Astrocyte (in vitro differentiated cells and primary cell): ENCODE measurements at regions not wholly inside any gene's neighbourhood (a gene's known extent, or its start where the extent isn't known, plus 50 kb on each side); places are given as distances from the start of the nearest gene placed in this dataset.
A peak's percentile ranks its signal among the peaks of the same experiment; 100 is the strongest.

ENCODE experiments used
- DNase-seq: peaks from one replicate; pipeline ENCODE4 v3.0.0-alpha.2; 2010; ENCODE audit warnings: low read depth
- FAIRE-seq: peaks from 2 replicates; lab custom pipeline; 2011; peaks lifted over from hg19 to GRCh38; lab: Jason Lieb, UNC
- H2AFZ ChIP-seq: 2 replicates; pipeline ENCODE4 v1.6.0; 2012; ENCODE audit warnings: low read depth, low read length, inconsistent platforms
- H3K27ac ChIP-seq: 2 replicates; pipeline ENCODE4 v1.5.1; 2011; ENCODE audit warnings: low read depth, low read length, inconsistent platforms
- H3K27me3 ChIP-seq: 2 replicates; pipeline ENCODE4 v1.6.0; 2011; ENCODE audit warnings: low read length, inconsistent platforms; ENCODE audit not compliant: insufficient read depth
- H3K36me3 ChIP-seq: 2 replicates; pipeline ENCODE4 v1.5.1; 2011; ENCODE audit warnings: low read length, inconsistent platforms; ENCODE audit not compliant: insufficient read depth
- H3K4me1 ChIP-seq: 2 replicates; pipeline ENCODE4 v1.5.1; 2011; ENCODE audit warnings: low read length, inconsistent platforms; ENCODE audit not compliant: insufficient read depth
- H3K4me2 ChIP-seq: 2 replicates; pipeline ENCODE4 v1.6.0; 2012; ENCODE audit warnings: low read length, inconsistent platforms
- H3K4me3 ChIP-seq: 2 replicates; pipeline ENCODE4 v1.5.1; 2011; ENCODE audit warnings: low read depth, mild to moderate bottlenecking, low read length, inconsistent platforms; ENCODE audit not compliant: insufficient read depth
- H3K79me2 ChIP-seq: 2 replicates; pipeline ENCODE4 v1.6.0; 2012; ENCODE audit warnings: mild to moderate bottlenecking, low read length, inconsistent platforms; ENCODE audit not compliant: insufficient read depth
- H3K9ac ChIP-seq: 2 replicates; pipeline ENCODE4 v1.6.0; 2012; ENCODE audit warnings: mild to moderate bottlenecking, low read length, inconsistent platforms
- H3K9me3 ChIP-seq: 2 replicates; pipeline ENCODE4 v1.5.1; 2012; ENCODE audit warnings: low read depth, mild to moderate bottlenecking, low read length, inconsistent platforms; ENCODE audit not compliant: insufficient read depth
- H4K20me1 ChIP-seq: 2 replicates; pipeline ENCODE4 v1.6.0; 2012; ENCODE audit warnings: low read length, inconsistent platforms; ENCODE audit not compliant: insufficient read depth
- H3K27ac Mint-ChIP-seq: one replicate; pipeline ENCODE4 v1.8.0; 2021; ENCODE audit warnings: mild to moderate bottlenecking, mixed read lengths; ENCODE audit not compliant: unreplicated experiment
- H3K27me3 Mint-ChIP-seq: one replicate; pipeline ENCODE4 v1.8.0; 2021; ENCODE audit warnings: low read depth, mixed read lengths; ENCODE audit not compliant: unreplicated experiment
- H3K36me3 Mint-ChIP-seq: one replicate; pipeline ENCODE4 v1.8.0; 2021; ENCODE audit warnings: low read depth, mixed read lengths; ENCODE audit not compliant: unreplicated experiment
- H3K4me1 Mint-ChIP-seq: one replicate; pipeline ENCODE4 v1.8.0; 2021; ENCODE audit warnings: low read depth, mixed read lengths; ENCODE audit not compliant: unreplicated experiment
- H3K4me3 Mint-ChIP-seq: one replicate; pipeline ENCODE4 v1.8.0; 2021; ENCODE audit warnings: mild to moderate bottlenecking, moderate library complexity, mixed read lengths; ENCODE audit not compliant: unreplicated experiment
- H3K9me3 Mint-ChIP-seq: one replicate; pipeline ENCODE4 v1.8.0; 2021; ENCODE audit warnings: mild to moderate bottlenecking, mixed read lengths; ENCODE audit not compliant: unreplicated experiment
- EZH2 ChIP-seq: IDR thresholded peaks from 2 replicates; pipeline ENCODE4 v1.6.1; 2012; ENCODE audit warnings: mild to moderate bottlenecking, low read length, inconsistent platforms; ENCODE audit not compliant: insufficient read depth
- TF ChIP-seq, protein P1 (sequence below): IDR thresholded peaks from 2 replicates; pipeline ENCODE4 v1.5.1; 2011; ENCODE audit warnings: low read depth, mild to moderate bottlenecking, inconsistent platforms, low read length, moderate library complexity; ENCODE audit not compliant: insufficient read depth

DNA sequence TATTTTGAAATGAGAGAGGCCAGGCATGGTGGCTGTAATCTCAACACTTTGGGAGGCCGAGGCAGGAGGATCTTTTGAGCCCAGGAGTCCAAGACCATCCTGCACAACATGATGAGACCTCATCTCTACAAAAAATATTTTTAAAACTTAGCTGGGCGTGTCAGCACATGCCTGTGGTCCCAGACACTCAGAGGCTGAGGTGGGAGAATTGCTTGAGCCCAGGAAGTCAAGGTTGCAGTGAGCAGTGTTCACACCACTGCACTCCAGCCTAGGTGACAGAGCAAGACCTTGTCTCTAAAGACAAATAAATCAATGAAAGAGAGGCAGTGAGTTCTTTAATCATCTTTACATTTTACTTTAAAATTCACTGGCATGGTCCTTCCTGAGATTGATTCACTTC, 124.5 kb downstream of the DUSP6 start:
- H3K9me3 Mint-ChIP-seq, result no peaks in the 10 kb centered on the region
- H3K36me3 ChIP-seq, result no peaks in the 10 kb centered on the region
- no peak for DNase-seq
- no peak overlapping the region for H3K4me3 Mint-ChIP-seq
- no peak overlapping the region for H2AFZ ChIP-seq
- no peak overlapping the region for H3K27ac Mint-ChIP-seq
- no peaks in the 10 kb centered on the region for H4K20me1 ChIP-seq
- peaks cover 40% of the 10 kb centered on the region for H3K4me1 Mint-ChIP-seq
- no peak for FAIRE-seq
- H3K79me2 ChIP-seq, result no peaks in the 10 kb centered on the region
- H3K4me3 ChIP-seq, result no peak overlapping the region
- H3K9me3 ChIP-seq, result no peaks in the 10 kb centered on the region
- H3K4me2 ChIP-seq, result no peak overlapping the region
- H3K9ac ChIP-seq, result no peak overlapping the region
- no peak overlapping the region for H3K27ac ChIP-seq
- H3K27me3 Mint-ChIP-seq, result no peaks in the 10 kb centered on the region
- H3K27me3 ChIP-seq, result no peaks in the 10 kb centered on the region
- no peaks in the 10 kb centered on the region for H3K36me3 Mint-ChIP-seq
- H3K4me1 ChIP-seq, result peaks cover 10% of the 10 kb centered on the region
- no peak for TF ChIP-seq EZH2
- TF ChIP-seq, protein P1, sequence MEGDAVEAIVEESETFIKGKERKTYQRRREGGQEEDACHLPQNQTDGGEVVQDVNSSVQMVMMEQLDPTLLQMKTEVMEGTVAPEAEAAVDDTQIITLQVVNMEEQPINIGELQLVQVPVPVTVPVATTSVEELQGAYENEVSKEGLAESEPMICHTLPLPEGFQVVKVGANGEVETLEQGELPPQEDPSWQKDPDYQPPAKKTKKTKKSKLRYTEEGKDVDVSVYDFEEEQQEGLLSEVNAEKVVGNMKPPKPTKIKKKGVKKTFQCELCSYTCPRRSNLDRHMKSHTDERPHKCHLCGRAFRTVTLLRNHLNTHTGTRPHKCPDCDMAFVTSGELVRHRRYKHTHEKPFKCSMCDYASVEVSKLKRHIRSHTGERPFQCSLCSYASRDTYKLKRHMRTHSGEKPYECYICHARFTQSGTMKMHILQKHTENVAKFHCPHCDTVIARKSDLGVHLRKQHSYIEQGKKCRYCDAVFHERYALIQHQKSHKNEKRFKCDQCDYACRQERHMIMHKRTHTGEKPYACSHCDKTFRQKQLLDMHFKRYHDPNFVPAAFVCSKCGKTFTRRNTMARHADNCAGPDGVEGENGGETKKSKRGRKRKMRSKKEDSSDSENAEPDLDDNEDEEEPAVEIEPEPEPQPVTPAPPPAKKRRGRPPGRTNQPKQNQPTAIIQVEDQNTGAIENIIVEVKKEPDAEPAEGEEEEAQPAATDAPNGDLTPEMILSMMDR, result no peak

DNA sequence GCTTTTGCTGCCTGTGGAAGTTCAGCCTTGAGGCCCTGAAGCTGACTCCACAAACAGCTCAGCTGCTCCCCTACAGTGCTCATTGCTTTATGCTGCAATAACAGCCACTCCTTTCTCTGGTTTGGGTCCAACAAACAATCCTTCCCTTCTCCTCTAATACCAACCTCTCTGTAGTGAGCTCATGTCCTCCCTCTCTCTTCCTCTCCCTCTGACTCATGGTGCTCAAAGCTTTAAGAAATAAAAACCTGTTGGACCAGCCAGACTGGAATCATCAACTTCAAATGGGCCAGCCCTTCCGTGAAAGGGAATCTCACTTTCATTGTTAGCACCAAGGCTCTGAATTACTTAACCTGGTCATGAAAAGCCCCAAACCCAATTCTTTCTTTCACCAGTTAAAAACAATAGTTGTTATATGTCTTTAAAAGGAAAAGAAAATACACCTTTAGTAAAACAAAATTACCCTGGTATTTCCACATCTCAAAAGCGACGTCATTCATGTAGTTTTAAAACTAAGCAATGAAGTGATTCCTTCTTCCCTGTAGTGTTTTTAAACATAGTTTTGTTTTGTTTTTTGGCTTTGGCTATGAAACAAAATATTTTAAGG, 126.4 kb downstream of the DUSP6 start:
- peak overlapping the region; percentile 31 for H3K9ac ChIP-seq

More for the DNA sequence above, 126.4 kb downstream of the DUSP6 start:
- Histone ChIP-seq H3K36me3 (no peaks in the 10 kb centered on the region), H3K9me3 (no peaks in the 10 kb centered on the region), H3K4me3 (no peak overlapping the region), H3K27ac (peak overlapping the region; percentile 36), H3K27me3 (no peaks in the 10 kb centered on the region), H4K20me1 (no peaks in the 10 kb centered on the region), H3K4me2 (peak overlapping the region; percentile 72), H3K79me2 (no peaks in the 10 kb centered on the region), H3K4me1 (peaks cover 10% of the 10 kb centered on the region), H2AFZ (peak overlapping the region; percentile 50)
- Mint-ChIP-seq H3K27ac (peak overlapping the region; percentile 60), H3K27me3 (no peaks in the 10 kb centered on the region), H3K4me3 (peak overlapping the region; percentile 43), H3K9me3 (peaks cover 1% of the 10 kb centered on the region), H3K4me1 (peaks cover 40% of the 10 kb centered on the region), H3K36me3 (no peaks in the 10 kb centered on the region)
- no peak for FAIRE-seq
- TF ChIP-seq EZH2, result no peak
- TF ChIP-seq, protein P1, result no peak
- peak; percentile 83 for DNase-seq
